SU-DHL-6 (cell line): ENCODE measurements at regions not wholly inside any gene's neighbourhood (a gene's known extent, or its start where the extent isn't known, plus 50 kb on each side); places are given as distances from the start of the nearest gene placed in this dataset.

Source experiments
- CTCF ChIP-seq: fragments of 200-600 bp; sonication (generic); IDR thresholded peaks from one replicate; pipeline ENCODE4 v1.5.1; 2017; ENCODE audit warnings: antibody characterized with exemption, mild to moderate bottlenecking, low read length, moderate library complexity; ENCODE audit not compliant: insufficient read depth, poor library complexity, severe bottlenecking
- EZH2phosphoT487 ChIP-seq: fragments of 200-600 bp; sonication (generic), shearing (Covaris generic); conservative IDR thresholded peaks from 2 replicates; pipeline ENCODE4 v1.6.1; 2018; ENCODE audit warnings: mild to moderate bottlenecking, antibody characterized with exemption, low read length, moderate library complexity, mixed read lengths

- no peak for TF ChIP-seq CTCF
- TF ChIP-seq EZH2phosphoT487, result no peak
These were observed 613.5 kb downstream of the MATN1 start for GRCh38 chr1:30109853-30110252.
